ENCODE measurements at regions not wholly inside any gene's neighbourhood (a gene's known extent, or its start where the extent isn't known, plus 50 kb on each side); places are given as distances from the start of the nearest gene placed in this dataset.
"Not testable (repeated sequence)": the region's sequence is repeated elsewhere in the genome, so short reads cannot be mapped to it uniquely, and the experiment has no call there.

DNA sequence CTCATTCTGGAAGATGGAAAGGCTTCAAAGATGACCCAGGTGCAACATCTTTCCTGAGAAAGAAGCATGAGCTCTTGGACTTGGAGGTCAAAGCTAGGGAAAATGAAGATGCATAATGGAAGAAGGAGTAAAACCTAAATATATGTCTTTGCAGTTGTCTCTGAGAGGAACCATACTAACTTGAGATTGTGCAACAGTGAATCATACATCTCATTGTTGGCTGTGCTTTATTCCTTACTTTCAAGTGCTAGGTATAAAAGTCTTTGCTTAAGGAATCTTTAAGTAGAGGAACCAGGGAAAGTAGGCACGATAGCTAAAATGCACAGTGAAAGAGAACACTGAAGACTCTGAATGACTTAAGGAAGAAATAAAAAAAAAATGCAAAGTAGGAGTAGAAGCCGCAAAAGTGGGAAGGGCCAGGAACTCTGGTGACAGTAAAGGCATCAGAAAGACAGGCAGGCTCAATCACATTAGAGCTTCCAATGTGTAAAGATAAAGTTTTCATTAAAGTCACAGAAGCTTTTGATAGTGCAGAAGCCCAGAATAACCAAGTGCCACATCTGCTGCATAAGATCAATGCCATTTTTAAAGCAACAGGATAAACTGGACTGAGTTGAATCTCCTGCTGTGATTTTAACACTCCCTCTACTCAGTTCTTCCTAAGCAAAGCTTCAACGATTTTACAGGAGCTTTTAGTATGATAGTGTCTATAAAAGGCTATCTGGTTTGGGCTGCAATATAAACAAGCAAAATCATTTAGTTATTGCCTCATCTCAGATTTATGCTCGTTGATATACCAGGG is 432.3 kb upstream of the EDIL3 start:
- no peak overlapping the region for H3K27ac Mint-ChIP-seq
- H3K4me3 Mint-ChIP-seq = no peak overlapping the region
- H3K4me1 Mint-ChIP-seq = no peaks in the 10 kb centered on the region
- DNase-seq (ENCODE audit: low spot score in 2 of 2) = no peak
- ATAC-seq = no peak
- peaks cover 9% of the 10 kb centered on the region for H3K9me3 Mint-ChIP-seq
- H3K36me3 Mint-ChIP-seq = no peaks in the 10 kb centered on the region

DNA sequence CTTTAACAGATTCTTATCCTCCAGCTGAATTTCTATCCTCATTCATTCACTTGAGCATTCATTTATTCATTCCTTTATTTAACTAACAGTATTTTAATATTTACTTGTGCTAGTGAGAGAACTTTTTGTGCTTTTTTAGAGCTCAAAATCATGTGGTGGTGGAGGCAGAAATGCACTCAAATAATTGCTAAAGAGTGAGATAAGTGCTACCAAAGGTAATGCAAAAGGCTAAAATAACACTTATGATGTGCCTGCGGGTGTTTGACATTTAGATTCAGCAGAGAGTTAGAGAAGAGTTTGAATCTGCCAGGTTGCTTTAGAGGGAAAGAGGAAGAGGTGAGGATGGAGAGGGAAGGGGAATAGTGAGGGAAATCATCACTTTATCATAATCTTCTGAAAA is 431.5 kb upstream of the EDIL3 start:
- peaks cover 13% of the 10 kb centered on the region for H3K9me3 Mint-ChIP-seq

DNA sequence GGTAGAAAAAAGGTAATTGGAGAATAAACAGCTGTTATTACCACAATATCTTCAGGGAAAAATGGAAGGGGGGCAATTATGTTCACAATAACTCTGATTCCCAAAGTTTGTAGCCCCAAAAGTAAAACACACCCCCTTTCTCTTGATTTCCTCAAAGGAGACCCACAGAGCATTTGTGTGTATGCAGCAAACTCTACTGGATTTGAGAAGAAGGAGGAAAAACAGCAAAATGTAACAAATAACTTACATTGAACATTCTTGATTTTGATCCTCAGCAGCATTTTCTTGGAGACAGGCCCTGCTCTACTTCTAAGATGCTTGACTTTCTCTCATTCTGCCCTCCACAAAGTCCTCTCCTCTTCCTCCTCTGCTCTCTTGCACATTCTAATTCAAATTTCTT is 420.8 kb upstream of the EDIL3 start:
- no peak overlapping the region for H3K27ac Mint-ChIP-seq
- DNase-seq (ENCODE audit: low spot score in 2 of 2) (no peak), ATAC-seq (no peak)
- H3K36me3 Mint-ChIP-seq = no peaks in the 10 kb centered on the region
- H3K4me3 Mint-ChIP-seq = no peak overlapping the region
- no peaks in the 10 kb centered on the region for H3K4me1 Mint-ChIP-seq
- H3K9me3 Mint-ChIP-seq = peaks cover 22% of the 10 kb centered on the region

More for the DNA sequence above, 431.5 kb upstream of the EDIL3 start:
- H3K36me3 Mint-ChIP-seq = no peaks in the 10 kb centered on the region
- H3K4me3 Mint-ChIP-seq = no peak overlapping the region
- ATAC-seq (no peak), DNase-seq (ENCODE audit: low spot score in 2 of 2) (no peak)
- H3K4me1 Mint-ChIP-seq = no peaks in the 10 kb centered on the region
- H3K27ac Mint-ChIP-seq = no peak overlapping the region

DNA sequence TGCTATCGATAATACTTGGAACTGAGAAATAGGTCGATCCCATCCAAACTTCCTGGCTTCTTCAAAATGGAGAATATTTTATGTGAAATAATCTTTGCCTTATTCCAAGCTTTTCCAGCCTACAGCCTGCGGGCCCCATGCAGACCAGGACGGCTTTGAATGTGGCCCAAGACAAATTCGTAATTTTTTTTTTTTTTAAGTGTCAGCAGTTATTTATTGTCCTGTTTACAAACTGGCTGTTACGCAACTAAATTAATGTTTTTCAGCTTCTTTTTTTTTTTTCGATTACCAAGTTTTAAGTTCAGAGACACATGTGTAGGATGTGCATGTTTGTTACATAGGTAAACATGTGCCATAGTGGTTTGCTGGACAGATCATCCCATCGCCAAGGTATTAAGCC is 411.7 kb upstream of the EDIL3 start:
- H3K9me3 Mint-ChIP-seq = peaks cover 3% of the 10 kb centered on the region
- H3K4me1 Mint-ChIP-seq = no peaks in the 10 kb centered on the region
- no peaks in the 10 kb centered on the region for H3K36me3 Mint-ChIP-seq
- ATAC-seq = no peak
- H3K4me3 Mint-ChIP-seq = no peak overlapping the region
- DNase-seq (ENCODE audit: low spot score in 2 of 2) = no peak
- no peak overlapping the region for H3K27ac Mint-ChIP-seq

DNA sequence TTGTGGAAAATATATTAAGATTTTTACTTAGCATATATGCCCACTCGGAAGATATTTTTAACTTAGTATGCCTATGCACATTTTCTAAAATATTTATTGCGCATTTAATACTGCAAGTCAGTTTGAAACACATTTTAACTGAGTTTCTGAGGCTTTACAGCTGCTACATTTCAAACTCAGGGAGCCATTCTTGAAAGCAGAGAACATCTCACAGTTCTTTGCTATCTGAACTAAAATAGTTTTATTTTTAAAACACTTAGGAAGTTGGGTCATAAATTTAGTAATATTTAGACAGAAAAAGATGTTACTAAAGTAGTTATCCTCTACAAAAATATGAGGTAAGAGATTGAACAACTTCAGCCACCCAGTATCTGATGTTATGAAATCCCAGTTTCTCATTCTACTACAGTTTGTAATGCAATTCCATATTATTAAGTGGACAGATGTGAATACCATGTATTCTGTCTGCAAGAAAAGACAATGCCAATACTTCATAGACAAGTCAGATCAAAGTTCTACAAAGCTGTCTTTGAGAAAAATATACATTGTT is 409.9 kb upstream of the EDIL3 start:
- no peaks in the 10 kb centered on the region for H3K4me1 Mint-ChIP-seq
- ATAC-seq = no peak

DNA sequence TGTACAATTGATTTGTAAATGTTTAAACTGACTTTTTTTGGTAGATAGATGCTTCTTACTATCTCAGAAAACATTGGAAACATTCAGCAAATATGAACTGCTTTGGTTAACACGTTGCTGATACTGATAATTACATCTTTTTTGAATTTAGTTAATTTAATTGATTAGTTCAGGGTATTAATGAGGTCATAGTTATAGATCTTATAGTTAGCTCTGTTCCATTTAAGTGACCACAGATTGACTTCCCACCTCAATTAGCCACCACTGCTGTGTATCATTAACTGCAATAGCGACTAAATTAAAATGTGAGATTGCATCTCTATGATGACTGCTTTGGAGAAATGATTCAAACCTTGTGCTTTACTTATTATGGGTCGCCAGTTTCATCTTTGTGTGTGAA is 407.1 kb upstream of the EDIL3 start:
- Mint-ChIP-seq H3K27ac (no peak overlapping the region), H3K4me3 (no peak overlapping the region), H3K4me1 (no peaks in the 10 kb centered on the region), H3K36me3 (no peaks in the 10 kb centered on the region), H3K9me3 (peaks cover 6% of the 10 kb centered on the region)
- no peak for DNase-seq (ENCODE audit: low spot score in 2 of 2)
- ATAC-seq = no peak

More for the DNA sequence above, 409.9 kb upstream of the EDIL3 start:
- no peaks in the 10 kb centered on the region for H3K36me3 Mint-ChIP-seq
- H3K9me3 Mint-ChIP-seq = peaks cover under 1% of the 10 kb centered on the region
- DNase-seq (ENCODE audit: low spot score in 2 of 2) = no peak
- no peak overlapping the region for H3K4me3 Mint-ChIP-seq
- no peak overlapping the region for H3K27ac Mint-ChIP-seq

DNA sequence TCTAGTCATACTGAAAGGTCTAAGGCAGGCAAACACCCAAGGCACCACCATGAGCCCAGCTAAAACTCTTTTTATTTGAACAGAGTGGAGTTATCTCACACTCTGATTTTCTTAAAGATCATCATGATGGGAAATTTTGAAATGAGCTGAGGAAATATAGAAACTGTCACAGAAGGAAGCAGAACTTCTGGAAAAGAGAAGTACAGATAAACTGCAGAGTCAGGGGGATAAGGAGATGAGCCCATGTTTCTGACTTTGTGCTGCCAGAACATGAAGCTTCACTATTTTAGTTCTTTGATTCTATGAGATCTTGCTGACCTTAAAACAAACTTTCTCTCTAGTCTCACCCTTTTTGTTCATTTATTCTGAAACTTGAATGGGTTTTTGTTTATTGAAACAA is 406.5 kb upstream of the EDIL3 start:
- no peaks in the 10 kb centered on the region for H3K4me1 Mint-ChIP-seq

DNA sequence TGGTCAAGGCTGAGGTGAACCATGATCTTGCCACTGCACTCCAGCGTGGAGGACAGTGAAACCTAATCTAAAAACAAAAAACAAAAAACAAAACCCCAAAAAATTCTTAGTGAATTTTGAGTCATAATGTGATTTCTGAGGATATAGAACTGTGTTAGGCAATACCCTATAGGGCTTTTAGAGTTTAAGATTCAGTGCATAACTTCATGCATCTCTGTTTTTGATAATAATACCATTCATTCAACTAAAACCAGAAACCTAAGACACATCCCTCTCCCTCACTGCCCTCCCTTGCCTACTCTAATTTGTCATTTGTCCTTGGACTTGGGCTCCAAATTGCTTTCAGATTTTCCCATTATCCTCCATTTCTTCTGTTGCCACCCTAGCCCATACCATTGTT is 405.7 kb upstream of the EDIL3 start:
- peaks cover 11% of the 10 kb centered on the region for H3K9me3 Mint-ChIP-seq
- H3K4me3 Mint-ChIP-seq = no peak overlapping the region
- H3K27ac Mint-ChIP-seq = no peak overlapping the region
- ATAC-seq (no peak), DNase-seq (ENCODE audit: low spot score in 2 of 2) (no peak)
- H3K36me3 Mint-ChIP-seq = no peaks in the 10 kb centered on the region
- no peaks in the 10 kb centered on the region for H3K4me1 Mint-ChIP-seq

More for the DNA sequence above, 406.5 kb upstream of the EDIL3 start:
- Mint-ChIP-seq H3K4me3 (no peak overlapping the region), H3K36me3 (no peaks in the 10 kb centered on the region), H3K9me3 (peaks cover 7% of the 10 kb centered on the region), H3K27ac (no peak overlapping the region)
- no peak for DNase-seq (ENCODE audit: low spot score in 2 of 2)
- no peak for ATAC-seq

DNA sequence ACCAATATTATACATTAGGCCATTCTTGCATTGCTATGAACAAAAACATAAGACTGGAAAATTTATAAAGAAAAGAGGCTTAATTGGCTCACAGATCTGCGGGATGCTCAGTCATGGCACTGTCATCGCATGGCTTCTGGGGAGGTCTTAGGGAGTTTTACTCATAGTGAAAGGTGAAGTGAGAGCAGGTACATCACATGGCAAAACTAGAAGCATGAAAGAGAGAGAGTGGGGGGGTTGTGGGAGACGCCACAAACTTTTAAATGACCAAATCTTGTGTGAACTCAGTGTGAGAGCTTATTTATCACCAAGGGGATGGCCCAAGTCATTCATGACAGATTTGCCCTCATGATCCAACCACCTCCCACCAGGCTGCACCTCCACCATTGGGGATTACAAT is 398.3 kb upstream of the EDIL3 start:
- H3K27ac Mint-ChIP-seq = no peak overlapping the region
- H3K4me3 Mint-ChIP-seq = no peak overlapping the region
- DNase-seq (ENCODE audit: low spot score in 2 of 2) (no peak), ATAC-seq (no peak)
- no peaks in the 10 kb centered on the region for H3K4me1 Mint-ChIP-seq
- H3K9me3 Mint-ChIP-seq = peaks cover 5% of the 10 kb centered on the region
- H3K36me3 Mint-ChIP-seq = no peaks in the 10 kb centered on the region

DNA sequence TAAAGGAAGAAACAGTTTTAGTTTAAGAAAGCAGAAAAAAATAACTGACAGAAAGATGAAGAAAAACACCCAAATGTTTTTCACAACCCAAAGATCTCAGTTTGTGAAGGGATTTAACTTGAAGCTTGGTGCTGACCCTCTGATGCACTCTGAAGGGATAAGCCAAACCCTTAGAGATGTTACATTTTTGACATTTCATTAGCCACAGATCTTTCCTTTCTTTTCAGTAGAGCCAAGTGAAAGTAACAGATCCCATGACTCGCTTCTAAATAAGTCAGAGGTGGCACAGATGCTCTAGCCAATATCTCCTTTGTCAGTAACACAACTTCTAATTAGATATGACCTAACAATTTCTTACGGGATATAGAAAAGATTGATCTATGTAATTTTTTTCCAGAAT is 394.5 kb upstream of the EDIL3 start:
- H3K9me3 Mint-ChIP-seq = no peaks in the 10 kb centered on the region
- no peaks in the 10 kb centered on the region for H3K4me1 Mint-ChIP-seq
- H3K27ac Mint-ChIP-seq = no peak overlapping the region
- DNase-seq (ENCODE audit: low spot score in 2 of 2) = no peak
- H3K36me3 Mint-ChIP-seq = no peaks in the 10 kb centered on the region
- no peak overlapping the region for H3K4me3 Mint-ChIP-seq
- ATAC-seq = no peak

DNA sequence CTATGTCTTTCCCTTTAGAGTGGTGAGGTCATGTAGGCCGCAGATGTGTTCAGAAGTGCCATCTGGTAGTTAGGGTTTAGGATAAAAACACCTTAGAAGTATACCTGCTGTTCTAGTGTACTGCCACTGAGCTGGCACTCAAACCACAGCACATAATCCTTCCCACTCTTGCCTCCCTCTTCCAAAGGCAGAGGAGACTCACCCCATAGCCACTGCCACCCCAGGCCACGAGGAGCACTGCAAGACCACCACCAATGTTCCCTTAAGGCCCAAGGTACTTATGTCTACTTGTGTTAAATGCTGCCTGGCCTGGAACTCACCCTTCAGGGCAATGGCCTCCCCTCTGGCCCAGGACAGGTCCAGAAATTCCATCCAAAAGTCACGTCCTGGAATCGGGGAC is 379.5 kb upstream of the EDIL3 start:
- H3K9me3 Mint-ChIP-seq = peaks cover 21% of the 10 kb centered on the region
- ATAC-seq (peak; percentile 26), DNase-seq (ENCODE audit: low spot score in 2 of 2) (no peak)
- H3K4me3 Mint-ChIP-seq = no peak overlapping the region
- no peak overlapping the region for H3K27ac Mint-ChIP-seq
- no peaks in the 10 kb centered on the region for H3K36me3 Mint-ChIP-seq
- H3K4me1 Mint-ChIP-seq = no peaks in the 10 kb centered on the region

DNA sequence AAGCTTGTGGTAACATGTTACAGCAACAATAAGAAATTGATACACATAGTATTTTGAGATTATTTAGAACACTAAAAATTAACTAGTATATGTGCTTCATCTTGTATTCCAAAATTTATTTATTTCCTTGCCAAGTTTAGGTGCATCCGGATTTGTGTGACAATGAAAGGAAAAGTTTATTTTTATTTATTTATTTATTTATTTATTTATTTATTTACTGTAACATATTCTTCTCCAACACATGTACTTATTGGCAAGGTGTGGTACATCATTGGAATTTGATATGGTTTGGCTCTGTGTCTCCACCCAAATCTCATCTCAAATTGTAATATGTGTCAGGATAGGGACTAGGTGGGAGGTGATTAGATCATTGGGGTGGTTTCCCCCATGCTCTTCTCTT is 373.3 kb upstream of the EDIL3 start:
- Mint-ChIP-seq H3K36me3 (no peaks in the 10 kb centered on the region), H3K9me3 (peaks cover 16% of the 10 kb centered on the region), H3K4me1 (no peaks in the 10 kb centered on the region), H3K27ac (no peak overlapping the region), H3K4me3 (no peak overlapping the region)
- ATAC-seq (no peak), DNase-seq (ENCODE audit: low spot score in 2 of 2) (no peak)

DNA sequence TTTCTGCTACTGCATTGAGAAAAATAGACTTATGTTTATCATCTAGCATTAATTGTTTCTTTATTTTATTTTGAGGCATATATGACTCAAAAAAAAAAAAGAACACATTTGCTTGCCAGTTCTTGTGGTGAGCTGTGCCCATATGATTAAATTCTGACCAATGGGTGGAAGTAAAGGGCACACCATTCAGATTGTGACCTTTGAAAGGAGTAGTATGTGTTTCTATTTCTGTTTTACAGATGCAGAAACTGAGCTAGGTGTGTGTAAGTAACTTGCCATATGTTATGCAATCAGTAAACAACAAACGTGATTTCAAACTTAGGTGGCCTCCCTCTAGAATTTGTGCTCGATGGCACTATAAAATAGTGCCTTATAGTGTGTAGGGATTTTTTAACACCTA is 368.1 kb upstream of the EDIL3 start:
- H3K4me3 Mint-ChIP-seq = no peak overlapping the region
- peaks cover 8% of the 10 kb centered on the region for H3K9me3 Mint-ChIP-seq
- H3K36me3 Mint-ChIP-seq = no peaks in the 10 kb centered on the region
- no peak for DNase-seq (ENCODE audit: low spot score in 2 of 2)
- no peak for ATAC-seq
- H3K4me1 Mint-ChIP-seq = no peaks in the 10 kb centered on the region
- no peak overlapping the region for H3K27ac Mint-ChIP-seq

DNA sequence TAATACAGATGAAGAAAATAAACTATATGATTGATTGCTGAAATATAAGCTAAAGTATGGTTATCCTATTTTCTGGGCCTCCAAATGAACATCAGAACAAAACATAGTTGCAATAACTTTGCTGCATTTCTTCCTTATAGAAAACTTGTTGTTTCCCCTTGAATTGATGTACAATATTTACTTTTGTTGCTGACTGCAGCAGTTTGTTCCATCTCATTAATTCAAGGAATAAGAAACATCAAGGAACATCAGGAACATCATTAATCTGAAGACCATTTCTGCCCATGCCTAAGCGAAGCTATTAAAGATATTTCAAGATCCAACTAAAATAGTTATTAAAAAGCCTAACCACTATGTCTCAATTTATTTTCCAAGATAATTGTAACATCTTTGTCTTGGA is 363.6 kb upstream of the EDIL3 start:
- Mint-ChIP-seq H3K4me1 (no peaks in the 10 kb centered on the region), H3K36me3 (no peaks in the 10 kb centered on the region), H3K4me3 (no peak overlapping the region), H3K27ac (no peak overlapping the region), H3K9me3 (peaks cover 10% of the 10 kb centered on the region)
- DNase-seq (ENCODE audit: low spot score in 2 of 2) (no peak), ATAC-seq (no peak)

DNA sequence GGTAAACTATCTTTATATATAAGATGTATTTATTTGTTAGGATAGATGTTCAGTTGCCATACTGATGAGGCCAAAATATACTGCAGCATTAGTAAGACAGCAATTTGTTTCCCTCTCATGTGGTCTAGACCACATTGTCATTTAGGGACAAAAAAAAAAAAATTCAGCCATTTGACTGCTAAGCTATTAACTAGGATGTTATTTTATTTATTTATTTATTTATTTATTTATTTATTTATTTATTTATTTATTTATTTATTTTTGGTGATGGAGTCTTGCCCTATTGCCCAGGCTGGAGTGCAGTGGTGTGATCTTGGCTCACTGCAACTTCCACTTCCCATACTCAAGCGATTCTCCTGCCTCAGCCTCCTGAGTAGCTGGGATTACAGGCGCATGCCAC is 361.6 kb upstream of the EDIL3 start:
- not testable (repeated sequence) for DNase-seq (ENCODE audit: low spot score in 2 of 2); H3K36me3 Mint-ChIP-seq; H3K27ac Mint-ChIP-seq; ATAC-seq; H3K4me1 Mint-ChIP-seq; H3K4me3 Mint-ChIP-seq
- peaks cover 11% of the 10 kb centered on the region for H3K9me3 Mint-ChIP-seq

DNA sequence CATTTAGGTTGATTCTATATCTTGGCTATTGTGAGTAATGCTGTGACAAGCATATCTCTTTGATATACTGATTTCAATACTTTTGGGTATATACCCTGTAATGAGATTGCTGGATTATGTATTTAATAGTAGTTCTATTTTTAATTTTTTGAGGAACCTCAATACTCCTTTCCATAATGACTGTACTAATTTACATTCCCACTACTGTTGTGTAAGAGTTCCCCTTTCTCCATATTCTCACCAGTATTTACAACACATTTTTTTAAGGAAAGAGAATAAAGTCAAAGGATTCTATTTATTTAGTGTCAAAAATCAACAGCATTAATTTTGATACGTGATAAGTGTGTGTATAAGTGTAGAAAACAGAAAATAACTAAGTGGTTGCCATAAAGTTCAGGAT is 356.4 kb upstream of the EDIL3 start:
- ATAC-seq = no peak
- H3K9me3 Mint-ChIP-seq = peaks cover 8% of the 10 kb centered on the region
- DNase-seq (ENCODE audit: low spot score in 2 of 2) = no peak
- no peaks in the 10 kb centered on the region for H3K36me3 Mint-ChIP-seq
- no peaks in the 10 kb centered on the region for H3K4me1 Mint-ChIP-seq
- no peak overlapping the region for H3K4me3 Mint-ChIP-seq
- no peak overlapping the region for H3K27ac Mint-ChIP-seq
